Activated T-helper 1 cell treated with anti-CD3 and anti-CD28 coated beads, Interleukin-12 subunit alpha, Interleukin-12 subunit beta, Interleukin-2, Interleukin-4 antibody, amounts not matched to agents 30 ng/mL and 10 ng/mL and 1 ng/mL, durations not matched to agents 14 hours and 24 hours and 36 hours (primary cell): ENCODE measurements at regions not wholly inside any gene's neighbourhood (a gene's known extent, or its start where the extent isn't known, plus 50 kb on each side); places are given as distances from the start of the nearest gene placed in this dataset.
"Not testable (repeated sequence)": the region's sequence is repeated elsewhere in the genome, so short reads cannot be mapped to it uniquely, and the experiment has no call there.

Experiments
- DNase-seq: peaks from one replicate; pipeline ENCODE4 v3.0.0; 2021; ENCODE audit warnings: low spot score
- H3K27ac Mint-ChIP-seq: one replicate; pipeline ENCODE4 v1.8.0; 2021; ENCODE audit warnings: mild to moderate bottlenecking, mixed read lengths
- H3K27me3 Mint-ChIP-seq: one replicate; pipeline ENCODE4 v1.8.0; 2022; ENCODE audit warnings: mild to moderate bottlenecking, moderate library complexity, mixed read lengths; ENCODE audit not compliant: insufficient read depth
- H3K36me3 Mint-ChIP-seq: one replicate; pipeline ENCODE4 v1.8.0; 2021; ENCODE audit warnings: low read depth, mixed read lengths
- H3K4me1 Mint-ChIP-seq: one replicate; pipeline ENCODE4 v1.8.0; 2021; ENCODE audit warnings: low read depth, mixed read lengths
- H3K4me3 Mint-ChIP-seq: one replicate; pipeline ENCODE4 v1.8.0; 2021; ENCODE audit warnings: mild to moderate bottlenecking, moderate library complexity, mixed read lengths
- H3K9me3 Mint-ChIP-seq: one replicate; pipeline ENCODE4 v1.8.0; 2021; ENCODE audit warnings: mixed read lengths
- intact Hi-C: fragments of 100-400 bp; cut with micrococcal nuclease; formaldehyde crosslinking; loops from one replicate; pipeline ENCODE4 v1.15.1; 2024

GRCh38 chr12:9284724-9285123 is 76.5 kb upstream of the PZP start:
- H3K9me3 Mint-ChIP-seq, intact Hi-C loops, DNase-seq, H3K4me1 Mint-ChIP-seq, H3K36me3 Mint-ChIP-seq, H3K27ac Mint-ChIP-seq: not testable (repeated sequence)
- H3K27me3 Mint-ChIP-seq = peaks cover 12% of the 10 kb centered on the region
- peak overlapping the region; percentile 66 for H3K4me3 Mint-ChIP-seq

DNA sequence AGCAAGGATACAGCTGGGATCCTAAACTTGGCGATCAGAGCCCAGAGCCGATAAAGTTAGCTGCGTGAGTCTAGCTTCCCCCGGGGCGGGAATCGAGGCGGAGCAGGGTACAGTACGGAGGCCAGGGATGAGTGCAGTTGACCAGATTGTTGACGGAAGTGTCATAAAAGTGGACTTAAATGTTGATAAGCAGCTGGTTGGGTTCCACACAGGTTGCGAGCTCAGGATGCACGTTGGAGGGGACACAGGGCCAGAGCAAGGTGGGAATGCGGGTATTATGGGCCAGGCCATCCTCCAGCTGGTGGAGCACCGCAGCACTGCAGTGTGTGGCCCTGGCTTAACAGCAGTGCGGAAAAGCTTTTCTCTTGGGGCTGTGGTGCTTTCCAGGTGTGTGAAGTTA is 76.0 kb upstream of the PZP start:
- H3K36me3 Mint-ChIP-seq, H3K4me3 Mint-ChIP-seq, DNase-seq, intact Hi-C loops, H3K4me1 Mint-ChIP-seq, H3K27ac Mint-ChIP-seq, H3K9me3 Mint-ChIP-seq: not testable (repeated sequence)
- H3K27me3 Mint-ChIP-seq = peaks cover 12% of the 10 kb centered on the region

DNA sequence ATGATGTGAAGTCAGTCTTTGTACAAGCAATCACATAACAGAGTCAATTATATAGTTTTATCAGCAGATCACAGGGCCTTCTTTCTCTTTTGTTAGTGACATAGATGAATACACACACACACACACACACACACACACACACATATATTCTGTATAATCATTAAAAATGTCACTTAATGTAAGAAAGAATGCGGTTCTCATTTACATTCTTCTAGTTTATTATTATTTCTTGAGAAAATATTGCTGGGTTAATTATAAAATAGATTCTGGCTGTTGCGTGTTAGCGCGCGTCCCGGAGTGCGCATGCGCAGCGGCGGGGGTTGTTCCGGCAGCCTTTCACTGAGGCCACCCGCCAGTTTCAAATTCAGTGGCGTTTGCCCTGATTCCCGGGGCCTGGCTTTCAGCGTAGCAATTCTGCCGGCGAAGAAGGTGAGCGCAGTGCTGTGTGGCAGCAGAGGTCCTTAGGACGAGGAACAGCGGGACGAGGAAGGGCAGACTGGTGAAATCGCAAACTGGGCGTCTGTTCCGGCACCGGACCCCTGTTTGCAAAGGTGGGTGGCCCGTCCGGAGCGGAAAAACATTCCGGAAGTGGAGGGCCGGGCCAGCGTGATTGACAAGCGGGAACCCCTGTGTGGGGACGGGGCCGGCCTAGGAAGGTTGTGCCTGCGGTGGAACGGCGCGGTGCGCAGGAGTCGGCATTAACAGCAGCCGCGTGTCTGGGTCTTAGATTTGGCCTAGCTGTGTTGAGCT is 75.3 kb upstream of the PZP start:
- peak overlapping the region; percentile 83 for H3K4me3 Mint-ChIP-seq
- H3K4me1 Mint-ChIP-seq, H3K9me3 Mint-ChIP-seq, intact Hi-C loops, H3K36me3 Mint-ChIP-seq: not testable (repeated sequence)
- H3K27me3 Mint-ChIP-seq = peaks cover 13% of the 10 kb centered on the region
- peak overlapping the region; percentile 80 for H3K27ac Mint-ChIP-seq
- DNase-seq = peak; percentile 57

DNA sequence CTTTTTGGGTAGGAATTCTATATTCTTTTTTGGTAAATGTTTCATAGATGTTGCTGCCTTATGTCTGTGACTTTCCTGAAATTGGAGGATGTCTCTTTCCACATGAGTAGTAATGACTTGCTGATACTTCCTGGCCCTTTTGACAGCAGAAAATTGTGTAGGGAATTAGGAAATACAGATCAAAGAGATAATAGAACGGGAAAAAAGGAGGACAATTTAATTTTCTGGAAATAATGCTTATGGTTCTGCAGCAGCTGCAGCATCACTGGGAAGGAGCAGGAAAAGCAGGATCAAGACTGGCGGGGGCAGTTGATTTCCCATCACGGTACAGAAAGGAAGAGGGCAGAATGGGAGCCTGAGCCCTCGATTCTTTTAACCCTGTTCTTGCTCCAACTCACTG is 68.8 kb upstream of the PZP start:
- Mint-ChIP-seq H3K4me3 (no peak overlapping the region), H3K27me3 (peaks cover 25% of the 10 kb centered on the region), H3K27ac (no peak overlapping the region), H3K36me3 (no peaks in the 10 kb centered on the region), H3K4me1 (no peaks in the 10 kb centered on the region), H3K9me3 (no peaks in the 10 kb centered on the region)
- intact Hi-C loops = loop anchor here (5.0 kb wide), 1 partner anchor 35 kb away; no protein-coding TSS in a partner anchor
- DNase-seq = no peak

GRCh38 chr12:9273276-9273675 is 65.1 kb upstream of the PZP start:
- H3K27me3 Mint-ChIP-seq = peaks cover 16% of the 10 kb centered on the region
- no peak overlapping the region for H3K27ac Mint-ChIP-seq
- H3K9me3 Mint-ChIP-seq = no peaks in the 10 kb centered on the region
- no peak for DNase-seq
- H3K4me3 Mint-ChIP-seq = no peak overlapping the region
- no peaks in the 10 kb centered on the region for H3K36me3 Mint-ChIP-seq
- H3K4me1 Mint-ChIP-seq = no peaks in the 10 kb centered on the region
- intact Hi-C loops = no loop called here

GRCh38 chr12:9271875-9272274 is 63.7 kb upstream of the PZP start:
- H3K4me1 Mint-ChIP-seq = no peaks in the 10 kb centered on the region
- intact Hi-C loops = no loop called here
- no peak overlapping the region for H3K4me3 Mint-ChIP-seq
- no peak overlapping the region for H3K27ac Mint-ChIP-seq
- no peaks in the 10 kb centered on the region for H3K36me3 Mint-ChIP-seq
- no peak for DNase-seq
- peaks cover 16% of the 10 kb centered on the region for H3K27me3 Mint-ChIP-seq
- no peaks in the 10 kb centered on the region for H3K9me3 Mint-ChIP-seq

DNA sequence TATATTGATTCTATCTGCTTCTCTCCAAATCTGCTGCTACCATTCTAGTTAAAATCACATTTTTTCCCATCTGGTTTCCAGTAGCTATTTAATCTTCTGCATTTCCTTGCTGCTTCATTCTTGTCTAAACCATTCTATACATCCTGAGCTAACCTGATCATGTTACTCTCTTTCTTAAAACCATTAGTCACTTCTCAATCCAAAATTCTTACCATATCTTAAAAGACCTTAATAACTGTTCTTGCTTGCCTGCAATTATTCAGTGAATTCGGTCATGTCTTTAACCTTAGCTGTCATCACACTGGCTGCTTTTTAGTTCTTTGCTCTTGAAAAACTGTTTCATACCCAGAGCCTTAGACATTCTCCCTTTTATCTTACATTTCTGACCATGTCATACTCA is 56.4 kb upstream of the PZP start:
- intact Hi-C loops = loop anchor here (5.0 kb wide), 1 partner anchor 67 kb away; no protein-coding TSS in a partner anchor
- Mint-ChIP-seq H3K9me3 (no peaks in the 10 kb centered on the region), H3K27me3 (no peaks in the 10 kb centered on the region), H3K4me3 (no peak overlapping the region), H3K27ac (no peak overlapping the region), H3K36me3 (no peaks in the 10 kb centered on the region), H3K4me1 (no peaks in the 10 kb centered on the region)
- no peak for DNase-seq

- peaks cover 2% of the 10 kb centered on the region for H3K27me3 Mint-ChIP-seq
- H3K27ac Mint-ChIP-seq = no peak overlapping the region
- intact Hi-C loops = loop anchor here (5.0 kb wide), 1 partner anchor 64 kb away; no protein-coding TSS in a partner anchor
- no peaks in the 10 kb centered on the region for H3K9me3 Mint-ChIP-seq
- H3K4me3 Mint-ChIP-seq = no peak overlapping the region
- peaks cover 5% of the 10 kb centered on the region for H3K4me1 Mint-ChIP-seq
- no peaks in the 10 kb centered on the region for H3K36me3 Mint-ChIP-seq
- no peak for DNase-seq
These were observed 52.7 kb upstream of the PZP start for GRCh38 chr12:9260931-9261330.

DNA sequence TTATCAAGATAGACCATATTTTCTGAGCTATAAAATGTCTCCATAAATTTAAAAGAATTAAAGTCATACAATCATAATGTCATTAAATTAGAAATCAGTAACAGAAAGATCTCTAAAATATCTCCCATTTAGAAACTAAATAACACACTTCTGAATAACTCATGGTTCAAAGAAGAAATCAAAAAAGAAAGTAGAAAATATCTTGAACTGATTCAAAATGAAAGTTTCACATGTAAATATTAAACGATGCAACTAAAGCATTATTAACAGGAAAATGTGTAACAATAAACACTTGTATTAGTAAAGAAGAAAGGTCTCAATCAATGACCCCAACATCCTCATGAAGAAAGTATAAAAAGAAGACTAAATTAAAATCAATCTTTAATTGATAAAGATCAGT is 50.5 kb upstream of the PZP start:
- Mint-ChIP-seq H3K27ac (no peak overlapping the region), H3K4me3 (no peak overlapping the region), H3K27me3 (peaks cover 2% of the 10 kb centered on the region), H3K4me1 (peaks cover 5% of the 10 kb centered on the region), H3K9me3 (no peaks in the 10 kb centered on the region), H3K36me3 (no peaks in the 10 kb centered on the region)
- intact Hi-C loops = no loop called here
- DNase-seq = no peak
